Heart left ventricle (tissue), 16 donors: ENCODE measurements at regions not wholly inside any gene's neighbourhood (a gene's known extent, or its start where the extent isn't known, plus 50 kb on each side); places are given as distances from the start of the nearest gene placed in this dataset.

Source experiments
- ATAC-seq, 4 donors: fragments of 200-7000 bp; cut with Tn5 transposase; one replicate each; pipeline ENCODE4 v1.9.1; 2020 to 2022; ENCODE audit warnings: moderate library complexity in 4 of 4, mild to moderate bottlenecking in 3 of 4, moderate number of reproducible peaks in 1 of 4
- DNase-seq, 5 donors: peaks; one replicate each; pipeline ENCODE4 v3.0.0-alpha.2; 2020
- H3K27ac ChIP-seq, 12 donors: fragments of 200-600 bp; sonication (generic) in 4 of 12; one replicate each; pipeline versions ENCODE4 v1.5.0 to v1.8.0; 2016 to 2022; ENCODE audit warnings: mild to moderate bottlenecking in 2 of 12
- H3K27me3 ChIP-seq, 9 donors: fragments of 200-600 bp; sonication (generic) in 2 of 9; one replicate each; pipeline versions ENCODE4 v1.5.1 to v1.8.0; 2016 to 2022; ENCODE audit warnings: mild to moderate bottlenecking in 3 of 9
- H3K36me3 ChIP-seq, 9 donors: fragments of 200-600 bp; sonication (generic) in 2 of 9; one replicate each; pipeline versions ENCODE4 v1.5.0 to v1.8.0; 2018 to 2022; ENCODE audit warnings: mild to moderate bottlenecking in 2 of 9
- H3K4me1 ChIP-seq, 12 donors: fragments of 200-600 bp; sonication (generic) in 4 of 12; one replicate each; pipeline versions ENCODE4 v1.5.0 to v1.8.0; 2016 to 2022; ENCODE audit warnings: mild to moderate bottlenecking in 3 of 12
- H3K4me3 ChIP-seq, 12 donors: fragments of 200-600 bp; sonication (generic) in 4 of 12; one replicate each; pipeline versions ENCODE4 v1.5.0 to v1.8.0; 2017 to 2022; ENCODE audit warnings: mild to moderate bottlenecking in 9 of 12, moderate library complexity in 4 of 12
- H3K9me3 ChIP-seq, 12 donors: fragments of 200-600 bp; sonication (generic) in 4 of 12; one replicate each; pipeline versions ENCODE4 v1.5.0 to v1.8.0; 2016 to 2022; ENCODE audit warnings: mild to moderate bottlenecking in 1 of 12
- CTCF ChIP-seq, 12 donors: fragments of 200-600 bp; sonication (generic) in 4 of 12; IDR thresholded peaks; one replicate each; pipeline versions ENCODE4 v1.5.0 to v1.8.0; 2018 to 2022; ENCODE audit warnings: antibody characterized with exemption in 12 of 12, mild to moderate bottlenecking in 5 of 12
- POLR2A ChIP-seq, 2 donors: fragments of 450-650 bp; IDR thresholded peaks; one replicate each; pipeline ENCODE4 v1.6.1; 2017; ENCODE audit warnings: antibody characterized with exemption in 2 of 2, mild to moderate bottlenecking in 2 of 2, moderate library complexity in 2 of 2
- WGBS, 4 donors: extraction: QIAGEN DNeasy Blood & Tissue Kit in 2 of 4; methylation state at CpG; one replicate each; pipeline versions ENCODE4 v1.1.5 to v1.1.7; 2013 to 2018; 5-methylcytosine and 5-hydroxymethylcytosine counted together
- intact Hi-C, 10 donors: fragments of 100-400 bp; cut with DNase I; formaldehyde crosslinking; loops; one replicate each; pipeline versions ENCODE4 v1.11.1 to v1.14.2; 2022
- donor health status: ischemic (EF 13 %, LVEDD 7.1; RV severe dilation, severe dysfunction).
- donor health status: healthy with polysubstance abuse.
- donor health status: DM: no; HTN: yes; CAD: no.
- donor health status: DM: no; HTN: no; CAD: no.
- donor health status: ischemic (EF 25% LVEDD 6.9; RV normal size, moderate dysfunction).
- donor health status: ischemic (EF 25% LVEDD 5.7; RV mildly dilated, moderate dysfunction).
- donor health status: healthy.
- donor health status: DM: yes; HTN: yes; CAD: no.
- donor health status: ischemic (EF 35%, LVEDD 5.7; RV mildly dilated, moderate dysfunction).
- donor health status: nonischemic (EF 11% LVEDD 7.7; RV severe dilation, severe dysfunction).
- donor health status: DM: yes; HTN: yes; CAD: no.
- donor health status: PGD.
- donor health status: ischemic (EF 29% LVEDD 5.4; RV normal size, mild dysfunction).
- donor health status: nonischemic (EF 23%, LVEDD 6.1; RV moderate dilation, normal function).

- H3K9me3 ChIP-seq: peaks cover 0 to 7% (median 0%) of the 10 kb centered on the region in 12 donors
- ATAC-seq (no peak), DNase-seq (no peak)
- intact Hi-C loops: no loop called here
- no peaks in the 10 kb centered on the region for H3K27me3 ChIP-seq
- TF ChIP-seq CTCF (IDR thresholded peaks at IDR 0.05): no peak
- no peaks in the 10 kb centered on the region for H3K36me3 ChIP-seq
- no peak overlapping the region for H3K27ac ChIP-seq
- H3K4me3 ChIP-seq: no peak overlapping the region
- 87 to 93% (median 92%) methylated on average over 7 of the region's 7 CpGs for WGBS, 4 donors
- H3K4me1 ChIP-seq: no peaks in the 10 kb centered on the region
These were observed 318.6 kb upstream of the FAT1 start for GRCh38 chr4:187042251-187042650.

- H3K36me3 ChIP-seq: no peaks in the 10 kb centered on the region
- intact Hi-C loops: no loop called here
- DNase-seq (no peak), ATAC-seq (no peak)
- 55 to 68% (median 56%) methylated on average over 4 of the region's 4 CpGs for WGBS, 4 donors
- no peaks in the 10 kb centered on the region for H3K4me1 ChIP-seq
- TF ChIP-seq CTCF (IDR thresholded peaks at IDR 0.05) (no peak), POLR2A (IDR thresholded peaks at IDR 0.05) (no peak)
- H3K9me3 ChIP-seq: peaks cover 0 to 9% (median 0%) of the 10 kb centered on the region in 12 donors
- H3K27ac ChIP-seq: no peak overlapping the region
- no peak overlapping the region for H3K4me3 ChIP-seq
- H3K27me3 ChIP-seq: no peaks in the 10 kb centered on the region
These were observed 322.8 kb upstream of the FAT1 start for GRCh38 chr4:187046471-187046870.

- Histone ChIP-seq H3K4me3 (no peak overlapping the region), H3K4me1 (no peaks in the 10 kb centered on the region), H3K36me3 (no peaks in the 10 kb centered on the region), H3K27ac (no peak overlapping the region), H3K27me3 (no peaks in the 10 kb centered on the region), H3K9me3 (no peaks in the 10 kb centered on the region)
- no peak for DNase-seq
- intact Hi-C loops: no loop called here
- 88 to 96% (median 90%) methylated on average over 9 of the region's 9 CpGs for WGBS, 4 donors
- no peak for TF ChIP-seq POLR2A (IDR thresholded peaks at IDR 0.05)
- TF ChIP-seq CTCF (IDR thresholded peaks at IDR 0.05): no peak
- no peak for ATAC-seq
These were observed 335.4 kb upstream of the FAT1 start for GRCh38 chr4:187059021-187059420.

- intact Hi-C loops: no loop called here
- no peak for TF ChIP-seq CTCF (IDR thresholded peaks at IDR 0.05)
- no peak for TF ChIP-seq POLR2A (IDR thresholded peaks at IDR 0.05)
- Histone ChIP-seq H3K27ac (no peak overlapping the region), H3K9me3 (no peaks in the 10 kb centered on the region), H3K4me3 (no peak overlapping the region), H3K4me1 (no peaks in the 10 kb centered on the region), H3K27me3 (no peaks in the 10 kb centered on the region), H3K36me3 (no peaks in the 10 kb centered on the region)
- DNase-seq (no peak), ATAC-seq (no peak)
- WGBS, 4 donors: 30 to 46% (median 37%) methylated on average over 4 of the region's 4 CpGs
These were observed 336.2 kb upstream of the FAT1 start for GRCh38 chr4:187059895-187060294.
